ENCODE measurements at regions not wholly inside any gene's neighbourhood (a gene's known extent, or its start where the extent isn't known, plus 50 kb on each side); places are given as distances from the start of the nearest gene placed in this dataset.
A peak's percentile ranks its signal among the peaks of the same experiment; 100 is the strongest.

GRCh38 chr1:224846119-224846907, 83.2 kb upstream of the DNAH14 start:
- no peak for DNase-seq (ENCODE audit: low spot score)
- in situ Hi-C loops (cut with MboI; ENCODE audit: low sequenced_read_pairs, unreplicated experiment), result no loop called here
- TF ChIP-seq, protein P1, sequence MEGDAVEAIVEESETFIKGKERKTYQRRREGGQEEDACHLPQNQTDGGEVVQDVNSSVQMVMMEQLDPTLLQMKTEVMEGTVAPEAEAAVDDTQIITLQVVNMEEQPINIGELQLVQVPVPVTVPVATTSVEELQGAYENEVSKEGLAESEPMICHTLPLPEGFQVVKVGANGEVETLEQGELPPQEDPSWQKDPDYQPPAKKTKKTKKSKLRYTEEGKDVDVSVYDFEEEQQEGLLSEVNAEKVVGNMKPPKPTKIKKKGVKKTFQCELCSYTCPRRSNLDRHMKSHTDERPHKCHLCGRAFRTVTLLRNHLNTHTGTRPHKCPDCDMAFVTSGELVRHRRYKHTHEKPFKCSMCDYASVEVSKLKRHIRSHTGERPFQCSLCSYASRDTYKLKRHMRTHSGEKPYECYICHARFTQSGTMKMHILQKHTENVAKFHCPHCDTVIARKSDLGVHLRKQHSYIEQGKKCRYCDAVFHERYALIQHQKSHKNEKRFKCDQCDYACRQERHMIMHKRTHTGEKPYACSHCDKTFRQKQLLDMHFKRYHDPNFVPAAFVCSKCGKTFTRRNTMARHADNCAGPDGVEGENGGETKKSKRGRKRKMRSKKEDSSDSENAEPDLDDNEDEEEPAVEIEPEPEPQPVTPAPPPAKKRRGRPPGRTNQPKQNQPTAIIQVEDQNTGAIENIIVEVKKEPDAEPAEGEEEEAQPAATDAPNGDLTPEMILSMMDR (IDR thresholded peaks at IDR 0.05; ENCODE audit: borderline replicate concordance, control extremely low read depth, extremely low read depth, insufficient read depth, missing control alignments), result no peak

GRCh38 chr1:224850446-224850845, 79.0 kb upstream of the DNAH14 start:
- TF ChIP-seq, protein P1 (IDR thresholded peaks at IDR 0.05; ENCODE audit: borderline replicate concordance, control extremely low read depth, extremely low read depth, insufficient read depth, missing control alignments), result no peak
- in situ Hi-C loops (cut with MboI; ENCODE audit: low sequenced_read_pairs, unreplicated experiment), result loop anchor here (10.0 kb wide), 1 partner anchor 336 kb away; no protein-coding TSS in a partner anchor
- DNase-seq (ENCODE audit: low spot score), result no peak

DNA sequence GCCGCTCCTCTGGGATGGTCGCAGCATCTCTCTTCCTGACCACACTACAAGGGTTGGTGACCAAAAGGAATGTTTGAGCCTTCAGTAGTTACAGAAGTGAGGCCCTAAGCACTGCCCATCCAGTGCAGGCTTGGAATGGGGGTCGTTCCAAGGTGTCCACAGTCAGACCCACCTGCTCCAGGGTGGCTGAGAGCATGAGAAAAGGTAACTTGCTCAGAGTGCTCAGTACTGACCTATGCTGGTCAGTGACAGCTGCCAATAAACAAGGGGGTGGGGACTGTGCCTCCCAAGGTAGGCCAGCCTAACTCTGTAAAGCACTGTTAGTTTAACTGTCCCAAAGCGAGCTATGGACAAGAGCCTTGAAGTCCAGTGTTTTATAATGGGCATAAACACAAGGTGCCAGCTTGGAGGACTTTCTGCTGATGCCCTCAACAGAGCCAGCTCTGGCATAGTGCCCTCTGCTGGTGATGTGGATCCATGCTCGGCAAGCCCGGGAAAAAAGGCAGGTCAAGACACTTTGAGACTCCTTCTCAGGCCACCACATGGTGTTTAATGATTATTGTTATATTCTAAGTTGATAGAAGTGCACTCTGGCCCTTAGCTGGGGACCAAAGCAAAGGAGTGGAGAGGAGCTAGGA, 78.1 kb upstream of the DNAH14 start:
- in situ Hi-C loops (cut with MboI; ENCODE audit: low sequenced_read_pairs, unreplicated experiment), result loop anchor here (10.0 kb wide), 1 partner anchor 337 kb away; no protein-coding TSS in a partner anchor
- DNase-seq (ENCODE audit: low spot score), result peak; percentile 71
- TF ChIP-seq, protein P1 (IDR thresholded peaks at IDR 0.05; ENCODE audit: borderline replicate concordance, control extremely low read depth, extremely low read depth, insufficient read depth, missing control alignments), result peak; percentile 66

DNA sequence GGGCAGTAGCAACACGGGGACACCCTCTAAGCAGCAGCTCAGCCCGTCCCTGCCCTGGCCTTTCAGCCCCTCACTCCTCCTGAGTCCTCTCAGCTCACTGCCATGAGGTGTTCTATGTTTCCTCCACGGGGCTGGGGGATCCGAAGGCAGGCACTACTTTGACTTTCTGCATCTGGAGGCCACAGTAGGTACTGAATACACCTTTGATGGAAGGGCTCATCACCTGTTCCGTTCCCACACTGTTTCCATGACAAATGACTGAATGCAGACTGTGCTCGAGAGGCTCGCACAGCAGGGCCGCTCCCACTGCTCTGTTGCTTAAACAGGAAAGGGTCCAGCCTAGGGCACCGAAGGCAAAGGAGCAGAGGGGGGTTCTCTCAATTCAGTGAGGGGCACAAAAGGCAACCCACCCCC, 77.6 kb upstream of the DNAH14 start:
- DNase-seq (ENCODE audit: low spot score), result peak; percentile 12
- in situ Hi-C loops (cut with MboI; ENCODE audit: low sequenced_read_pairs, unreplicated experiment), result loop anchor here (10.0 kb wide), 1 partner anchor 337 kb away; no protein-coding TSS in a partner anchor

GRCh38 chr1:224852901-224853568, 76.4 kb upstream of the DNAH14 start:
- in situ Hi-C loops (cut with MboI; ENCODE audit: low sequenced_read_pairs, unreplicated experiment), result loop anchor here (10.0 kb wide), 1 partner anchor 338 kb away; no protein-coding TSS in a partner anchor
- DNase-seq (ENCODE audit: low spot score), result peak; percentile 32
- TF ChIP-seq, protein P1 (IDR thresholded peaks at IDR 0.05; ENCODE audit: borderline replicate concordance, control extremely low read depth, extremely low read depth, insufficient read depth, missing control alignments), result peak; percentile 58

More for the DNA sequence above, 77.6 kb upstream of the DNAH14 start:
- TF ChIP-seq, protein P1 (IDR thresholded peaks at IDR 0.05; ENCODE audit: borderline replicate concordance, control extremely low read depth, extremely low read depth, insufficient read depth, missing control alignments), result no peak

GRCh38 chr1:224856973-224857372, 72.5 kb upstream of the DNAH14 start:
- in situ Hi-C loops (cut with MboI; ENCODE audit: low sequenced_read_pairs, unreplicated experiment), result loop anchor here (10.0 kb wide), 1 partner anchor 342 kb away; no protein-coding TSS in a partner anchor
- no peak for DNase-seq (ENCODE audit: low spot score)

More at GRCh38 chr1:224856973-224857372, 72.5 kb upstream of the DNAH14 start:
- TF ChIP-seq, protein P1 (IDR thresholded peaks at IDR 0.05; ENCODE audit: borderline replicate concordance, control extremely low read depth, extremely low read depth, insufficient read depth, missing control alignments), result no peak
